ENCODE measurements at regions not wholly inside any gene's neighbourhood (a gene's known extent, or its start where the extent isn't known, plus 50 kb on each side); places are given as distances from the start of the nearest gene placed in this dataset.

- no peak for TF ChIP-seq POLR2A (IDR thresholded peaks at IDR 0.05)
- no peak for TF ChIP-seq CTCF (IDR thresholded peaks at IDR 0.05)
Observed at GRCh38 chr2:83887757-83888156, 571.3 kb downstream of the SUCLG1 start.

Data from breast epithelium (tissue), 3 donors.